HEK293 (cell line): ENCODE measurements at regions not wholly inside any gene's neighbourhood (a gene's known extent, or its start where the extent isn't known, plus 50 kb on each side); places are given as distances from the start of the nearest gene placed in this dataset.

ENCODE experiments used
- CTCF ChIA-PET: fragments of 350-600 bp; formaldehyde crosslinking; extraction: SDS; loops from one replicate; lab custom pipeline; 2021; ENCODE audit warnings: antibody characterized with exemption; lab: Yijun Ruan, JAX
- POLR2A ChIA-PET: fragments of 300-600 bp; formaldehyde crosslinking; extraction: SDS; loops from one replicate; lab custom pipeline; 2020; ENCODE audit warnings: antibody characterized with exemption, inconsistent platforms; lab: Yijun Ruan, JAX
- H3K27ac ChIP-seq: fragments of 200-500 bp; sonication (Bioruptor generic); 2 replicates; pipeline ENCODE4 v1.5.1; 2014; ENCODE audit warnings: low read depth, low read length, control low read depth, inconsistent platforms; ENCODE audit errors: extremely low read depth
- H3K36me3 ChIP-seq, 2 experiments: fragments of 200-500 bp in 1 of 2; sonication (Bioruptor generic) in 1 of 2; 1 replicate in 1 of 2; 2 replicates in 1 of 2; pipeline ENCODE4 v1.5.1; 2014 to 2017; ENCODE audit warnings: inconsistent platforms in 2 of 2, low read length in 2 of 2; ENCODE audit not compliant: control insufficient read depth in 2 of 2, insufficient read depth in 1 of 2
- H3K4me1 ChIP-seq: fragments of 200-500 bp; sonication (Bioruptor generic); 2 replicates; pipeline ENCODE4 v1.5.1; 2014; ENCODE audit warnings: mild to moderate bottlenecking, low read length, inconsistent platforms; ENCODE audit not compliant: control insufficient read depth, insufficient read depth
- H3K4me3 ChIP-seq: 2 replicates; pipeline ENCODE4 v1.5.1; 2011; ENCODE audit warnings: low read depth, mild to moderate bottlenecking, control low read depth, low read length, moderate library complexity
- H3K9me3 ChIP-seq: fragments of 200-500 bp; sonication (Bioruptor generic); 2 replicates; pipeline ENCODE4 v1.5.1; 2014; ENCODE audit warnings: low read depth, low read length, inconsistent platforms; ENCODE audit not compliant: control insufficient read depth, insufficient read depth
- GLI2 ChIP-seq: fragments of 450-650 bp; formaldehyde crosslinking; IDR thresholded peaks from 2 replicates; pipeline ENCODE4; 2017; ENCODE audit warnings: missing biosample characterization, missing genetic modification characterization, low read depth, borderline replicate concordance
- SP7 ChIP-seq: fragments of 450-650 bp; formaldehyde crosslinking; IDR thresholded peaks from 2 replicates; pipeline ENCODE4 v1.5.1; 2016; ENCODE audit warnings: missing biosample characterization, missing genetic modification characterization
- ZNF157 ChIP-seq: fragments of 450-650 bp; formaldehyde crosslinking; IDR thresholded peaks from 2 replicates; pipeline ENCODE4 v1.5.1; 2016; ENCODE audit warnings: missing biosample characterization, missing genetic modification characterization
- ZNF19 ChIP-seq: fragments of 450-650 bp; formaldehyde crosslinking; IDR thresholded peaks from 2 replicates; pipeline ENCODE4; 2016; ENCODE audit warnings: missing biosample characterization, missing genetic modification characterization, low read depth
- ZNF2 ChIP-seq: fragments of 450-650 bp; formaldehyde crosslinking; IDR thresholded peaks from 2 replicates; pipeline ENCODE4 v1.5.1; 2016; ENCODE audit warnings: missing biosample characterization, missing genetic modification characterization
- ZNF521 ChIP-seq: fragments of 450-650 bp; formaldehyde crosslinking; IDR thresholded peaks from 2 replicates; pipeline ENCODE4 v1.5.1; 2017; ENCODE audit warnings: missing biosample characterization, mild to moderate bottlenecking, missing genetic modification characterization
- ZNF544 ChIP-seq: fragments of 450-650 bp; formaldehyde crosslinking; IDR thresholded peaks from 2 replicates; pipeline ENCODE4 v1.5.0; 2017; ENCODE audit warnings: missing biosample characterization, missing genetic modification characterization
- ZNF571 ChIP-seq: fragments of 450-650 bp; formaldehyde crosslinking; IDR thresholded peaks from 2 replicates; pipeline ENCODE4 v1.5.0; 2017; ENCODE audit warnings: missing biosample characterization, missing genetic modification characterization
- ZNF624 ChIP-seq: fragments of 450-650 bp; formaldehyde crosslinking; IDR thresholded peaks from 2 replicates; pipeline ENCODE4 v1.5.1; 2017; ENCODE audit warnings: missing biosample characterization, missing genetic modification characterization
- ZNF658 ChIP-seq: fragments of 450-650 bp; formaldehyde crosslinking; IDR thresholded peaks from 2 replicates; pipeline ENCODE4; 2016; ENCODE audit warnings: missing biosample characterization, missing genetic modification characterization
- ZNF837 ChIP-seq: fragments of 450-650 bp; formaldehyde crosslinking; IDR thresholded peaks from 2 replicates; pipeline ENCODE4 v1.5.1; 2016; ENCODE audit warnings: missing biosample characterization, missing genetic modification characterization
- TF ChIP-seq, protein P1 (sequence below): fragments of 450-650 bp; formaldehyde crosslinking; IDR thresholded peaks from 2 replicates; pipeline ENCODE4 v1.5.1; 2016; ENCODE audit warnings: missing biosample characterization, missing genetic modification characterization
- TF ChIP-seq, protein P2 (sequence below): fragments of 450-650 bp; formaldehyde crosslinking; IDR thresholded peaks from 2 replicates; pipeline ENCODE4 v1.5.1; 2016; ENCODE audit warnings: missing biosample characterization, missing genetic modification characterization, borderline replicate concordance
- TF ChIP-seq, protein P3 (sequence below): fragments of 450-650 bp; formaldehyde crosslinking; IDR thresholded peaks from 2 replicates; pipeline ENCODE4; 2016; ENCODE audit warnings: missing biosample characterization, missing genetic modification characterization
- TF ChIP-seq, protein P4 (sequence below): IDR thresholded peaks from 2 replicates; pipeline ENCODE4 v1.6.1; 2011; ENCODE audit warnings: mild to moderate bottlenecking, low read depth, low read length, borderline replicate concordance
- TF ChIP-seq, protein P5 (sequence below): fragments of 450-650 bp; formaldehyde crosslinking; IDR thresholded peaks from 2 replicates; pipeline ENCODE4 v1.5.1; 2016; ENCODE audit warnings: missing biosample characterization, missing genetic modification characterization, low read depth
- TF ChIP-seq, protein P6 (sequence below): fragments of 450-650 bp; formaldehyde crosslinking; IDR thresholded peaks from 2 replicates; pipeline ENCODE4 v1.5.1; 2017; ENCODE audit warnings: missing biosample characterization, missing genetic modification characterization
- TF ChIP-seq, protein P7 (sequence below): fragments of 450-650 bp; formaldehyde crosslinking; IDR thresholded peaks from 2 replicates; pipeline ENCODE4 v1.5.1; 2016; ENCODE audit warnings: missing biosample characterization, missing genetic modification characterization

DNA sequence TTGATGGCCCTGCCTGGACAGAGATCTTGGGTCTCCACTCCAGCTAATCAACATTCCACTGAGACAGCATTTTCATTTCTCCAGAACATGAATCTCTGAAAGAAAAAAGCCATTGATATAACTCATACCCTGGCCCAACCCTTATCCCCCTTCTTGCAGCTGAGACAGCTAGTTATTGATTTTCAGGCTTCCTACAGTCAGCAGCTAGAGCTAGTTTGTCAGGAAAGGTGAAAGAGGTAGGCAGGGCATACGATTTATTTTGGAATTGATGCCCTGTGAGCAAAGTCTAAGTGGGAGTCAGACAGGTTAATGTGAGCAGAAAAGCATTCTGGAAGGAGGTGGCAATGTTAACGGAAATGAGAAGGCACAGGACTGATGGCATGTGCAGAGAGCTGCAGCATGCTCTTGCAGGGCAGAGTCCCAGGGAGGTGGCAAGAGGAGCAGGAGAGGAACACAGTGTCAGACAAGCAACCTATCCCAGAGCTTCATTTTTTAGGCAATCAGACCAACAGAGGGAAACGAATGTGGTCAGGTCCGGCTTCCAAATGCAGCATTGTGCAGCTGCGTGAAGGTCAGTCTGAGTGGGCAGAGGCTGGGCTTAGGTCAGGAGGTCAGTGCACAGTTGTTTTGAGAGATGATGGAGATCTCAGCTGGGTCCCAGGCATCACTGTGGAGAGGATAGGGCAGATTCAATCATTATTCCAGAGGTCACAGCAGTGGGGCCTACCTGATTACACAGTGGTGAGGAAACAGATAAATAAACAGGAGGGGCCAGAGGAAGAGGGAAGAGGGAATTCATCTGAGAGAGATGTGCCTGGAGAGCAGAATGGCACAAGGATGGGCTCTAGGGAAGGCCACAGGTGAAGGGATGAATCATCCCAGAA lies 134.8 kb downstream of the CMPK2 start:
- ChIA-PET CTCF (interaction anchor here (0.7 kb wide), 1 partner anchor 332 kb away, joined by 3 read pairs; no protein-coding TSS in a partner anchor), POLR2A (no interaction called here)
- no peak overlapping the region for H3K27ac ChIP-seq
- H3K9me3 ChIP-seq = no peaks in the 10 kb centered on the region
- H3K36me3 ChIP-seq = no peaks in the 10 kb centered on the region
- no peak overlapping the region for H3K4me3 ChIP-seq
- TF ChIP-seq ZNF624 (tag by site-specific recombination) = no peak
- TF ChIP-seq ZNF521 (tag by site-specific recombination) = no peak
- H3K4me1 ChIP-seq = no peaks in the 10 kb centered on the region

DNA sequence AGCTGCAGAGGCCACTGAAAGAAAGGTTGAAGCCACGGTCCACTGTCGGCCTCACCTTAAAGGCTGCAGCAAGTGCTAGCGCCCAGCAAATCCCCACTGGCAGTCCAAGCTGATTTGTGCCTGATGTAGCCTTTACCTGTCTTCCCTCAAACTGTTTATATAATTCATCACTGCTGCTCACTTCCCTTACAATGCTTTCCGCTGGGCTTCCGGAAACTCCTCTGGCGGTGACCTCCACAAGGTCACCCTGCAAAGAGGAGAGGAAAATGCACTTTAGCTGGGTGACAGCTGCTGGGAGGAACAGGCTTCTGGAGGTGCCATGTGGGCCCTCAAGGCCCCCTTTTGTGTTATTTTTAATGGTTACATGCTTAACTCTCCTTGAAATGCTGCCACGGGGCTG lies 126.2 kb downstream of the CMPK2 start:
- Histone ChIP-seq H3K4me3 (no peak overlapping the region), H3K9me3 (no peaks in the 10 kb centered on the region), H3K4me1 (no peaks in the 10 kb centered on the region), H3K36me3 (no peaks in the 10 kb centered on the region), H3K27ac (no peak overlapping the region)
- ChIA-PET CTCF (no interaction called here), POLR2A (no interaction called here)
- no peak for TF ChIP-seq ZNF837 (tag by site-specific recombination)
- TF ChIP-seq, protein P1, sequence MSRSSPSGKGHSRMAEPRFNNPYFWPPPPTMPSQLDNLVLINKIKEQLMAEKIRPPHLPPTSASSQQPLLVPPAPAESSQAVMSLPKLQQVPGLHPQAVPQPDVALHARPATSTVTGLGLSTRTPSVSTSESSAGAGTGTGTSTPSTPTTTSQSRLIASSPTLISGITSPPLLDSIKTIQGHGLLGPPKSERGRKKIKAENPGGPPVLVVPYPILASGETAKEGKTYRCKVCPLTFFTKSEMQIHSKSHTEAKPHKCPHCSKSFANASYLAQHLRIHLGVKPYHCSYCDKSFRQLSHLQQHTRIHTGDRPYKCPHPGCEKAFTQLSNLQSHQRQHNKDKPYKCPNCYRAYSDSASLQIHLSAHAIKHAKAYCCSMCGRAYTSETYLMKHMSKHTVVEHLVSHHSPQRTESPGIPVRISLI (tag by site-specific recombination) = no peak
- TF ChIP-seq ZNF2 (tag by site-specific recombination) = no peak
- TF ChIP-seq, protein P2, sequence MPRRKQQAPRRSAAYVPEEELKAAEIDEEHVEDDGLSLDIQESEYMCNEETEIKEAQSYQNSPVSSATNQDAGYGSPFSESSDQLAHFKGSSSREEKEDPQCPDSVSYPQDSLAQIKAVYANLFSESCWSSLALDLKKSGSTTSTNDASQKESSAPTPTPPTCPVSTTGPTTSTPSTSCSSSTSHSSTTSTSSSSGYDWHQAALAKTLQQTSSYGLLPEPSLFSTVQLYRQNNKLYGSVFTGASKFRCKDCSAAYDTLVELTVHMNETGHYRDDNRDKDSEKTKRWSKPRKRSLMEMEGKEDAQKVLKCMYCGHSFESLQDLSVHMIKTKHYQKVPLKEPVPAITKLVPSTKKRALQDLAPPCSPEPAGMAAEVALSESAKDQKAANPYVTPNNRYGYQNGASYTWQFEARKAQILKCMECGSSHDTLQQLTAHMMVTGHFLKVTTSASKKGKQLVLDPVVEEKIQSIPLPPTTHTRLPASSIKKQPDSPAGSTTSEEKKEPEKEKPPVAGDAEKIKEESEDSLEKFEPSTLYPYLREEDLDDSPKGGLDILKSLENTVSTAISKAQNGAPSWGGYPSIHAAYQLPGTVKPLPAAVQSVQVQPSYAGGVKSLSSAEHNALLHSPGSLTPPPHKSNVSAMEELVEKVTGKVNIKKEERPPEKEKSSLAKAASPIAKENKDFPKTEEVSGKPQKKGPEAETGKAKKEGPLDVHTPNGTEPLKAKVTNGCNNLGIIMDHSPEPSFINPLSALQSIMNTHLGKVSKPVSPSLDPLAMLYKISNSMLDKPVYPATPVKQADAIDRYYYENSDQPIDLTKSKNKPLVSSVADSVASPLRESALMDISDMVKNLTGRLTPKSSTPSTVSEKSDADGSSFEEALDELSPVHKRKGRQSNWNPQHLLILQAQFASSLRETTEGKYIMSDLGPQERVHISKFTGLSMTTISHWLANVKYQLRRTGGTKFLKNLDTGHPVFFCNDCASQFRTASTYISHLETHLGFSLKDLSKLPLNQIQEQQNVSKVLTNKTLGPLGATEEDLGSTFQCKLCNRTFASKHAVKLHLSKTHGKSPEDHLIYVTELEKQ (tag by site-specific recombination) = no peak
- TF ChIP-seq, protein P3, sequence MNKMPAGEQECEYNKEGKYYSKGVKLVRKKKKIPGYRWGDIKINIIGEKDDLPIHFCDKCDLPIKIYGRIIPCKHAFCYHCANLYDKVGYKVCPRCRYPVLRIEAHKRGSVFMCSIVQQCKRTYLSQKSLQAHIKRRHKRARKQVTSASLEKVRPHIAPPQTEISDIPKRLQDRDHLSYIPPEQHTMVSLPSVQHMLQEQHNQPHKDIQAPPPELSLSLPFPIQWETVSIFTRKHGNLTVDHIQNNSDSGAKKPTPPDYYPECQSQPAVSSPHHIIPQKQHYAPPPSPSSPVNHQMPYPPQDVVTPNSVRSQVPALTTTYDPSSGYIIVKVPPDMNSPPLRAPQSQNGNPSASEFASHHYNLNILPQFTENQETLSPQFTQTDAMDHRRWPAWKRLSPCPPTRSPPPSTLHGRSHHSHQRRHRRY (tag by site-specific recombination) = no peak
- no peak for TF ChIP-seq GLI2 (tag by site-specific recombination)
- TF ChIP-seq ZNF544 (tag by site-specific recombination) = no peak

DNA sequence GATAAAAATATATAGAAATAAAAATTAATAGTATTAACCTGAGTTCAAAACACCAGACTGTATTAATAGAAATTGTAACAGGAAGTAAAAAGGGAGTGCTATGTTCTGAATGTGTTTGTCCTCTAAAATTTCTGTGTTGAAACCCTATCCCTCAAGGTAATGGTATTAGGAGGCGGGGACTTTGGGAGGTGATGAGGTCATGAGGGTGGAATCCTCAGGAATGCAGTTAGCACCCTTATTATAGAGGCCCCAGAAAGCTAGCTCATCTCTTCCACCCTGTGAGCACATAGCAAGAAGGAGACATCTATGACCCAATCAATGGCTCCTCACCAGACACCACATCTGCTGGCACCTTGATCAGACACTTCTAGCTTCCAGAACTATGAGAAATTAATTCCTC lies 124.5 kb downstream of the CMPK2 start:
- Histone ChIP-seq H3K4me3 (no peak overlapping the region), H3K27ac (no peak overlapping the region), H3K9me3 (no peaks in the 10 kb centered on the region), H3K36me3 (no peaks in the 10 kb centered on the region), H3K4me1 (no peaks in the 10 kb centered on the region)
- ChIA-PET POLR2A (interaction anchor here (0.7 kb wide), 1 partner anchor 384 kb away, joined by 3 read pairs; no protein-coding TSS in a partner anchor), CTCF (no interaction called here)
- TF ChIP-seq ZNF157 (no peak), ZNF837 (tag by site-specific recombination) (no peak), ZNF571 (no peak), ZNF658 (no peak), ZNF19 (no peak), SP7 (tag by site-specific recombination) (no peak)
- TF ChIP-seq, protein P4, sequence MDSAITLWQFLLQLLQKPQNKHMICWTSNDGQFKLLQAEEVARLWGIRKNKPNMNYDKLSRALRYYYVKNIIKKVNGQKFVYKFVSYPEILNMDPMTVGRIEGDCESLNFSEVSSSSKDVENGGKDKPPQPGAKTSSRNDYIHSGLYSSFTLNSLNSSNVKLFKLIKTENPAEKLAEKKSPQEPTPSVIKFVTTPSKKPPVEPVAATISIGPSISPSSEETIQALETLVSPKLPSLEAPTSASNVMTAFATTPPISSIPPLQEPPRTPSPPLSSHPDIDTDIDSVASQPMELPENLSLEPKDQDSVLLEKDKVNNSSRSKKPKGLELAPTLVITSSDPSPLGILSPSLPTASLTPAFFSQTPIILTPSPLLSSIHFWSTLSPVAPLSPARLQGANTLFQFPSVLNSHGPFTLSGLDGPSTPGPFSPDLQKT = no peak
- TF ChIP-seq, protein P5, sequence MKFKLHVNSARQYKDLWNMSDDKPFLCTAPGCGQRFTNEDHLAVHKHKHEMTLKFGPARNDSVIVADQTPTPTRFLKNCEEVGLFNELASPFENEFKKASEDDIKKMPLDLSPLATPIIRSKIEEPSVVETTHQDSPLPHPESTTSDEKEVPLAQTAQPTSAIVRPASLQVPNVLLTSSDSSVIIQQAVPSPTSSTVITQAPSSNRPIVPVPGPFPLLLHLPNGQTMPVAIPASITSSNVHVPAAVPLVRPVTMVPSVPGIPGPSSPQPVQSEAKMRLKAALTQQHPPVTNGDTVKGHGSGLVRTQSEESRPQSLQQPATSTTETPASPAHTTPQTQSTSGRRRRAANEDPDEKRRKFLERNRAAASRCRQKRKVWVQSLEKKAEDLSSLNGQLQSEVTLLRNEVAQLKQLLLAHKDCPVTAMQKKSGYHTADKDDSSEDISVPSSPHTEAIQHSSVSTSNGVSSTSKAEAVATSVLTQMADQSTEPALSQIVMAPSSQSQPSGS (tag by site-specific recombination) = no peak
- TF ChIP-seq, protein P6, sequence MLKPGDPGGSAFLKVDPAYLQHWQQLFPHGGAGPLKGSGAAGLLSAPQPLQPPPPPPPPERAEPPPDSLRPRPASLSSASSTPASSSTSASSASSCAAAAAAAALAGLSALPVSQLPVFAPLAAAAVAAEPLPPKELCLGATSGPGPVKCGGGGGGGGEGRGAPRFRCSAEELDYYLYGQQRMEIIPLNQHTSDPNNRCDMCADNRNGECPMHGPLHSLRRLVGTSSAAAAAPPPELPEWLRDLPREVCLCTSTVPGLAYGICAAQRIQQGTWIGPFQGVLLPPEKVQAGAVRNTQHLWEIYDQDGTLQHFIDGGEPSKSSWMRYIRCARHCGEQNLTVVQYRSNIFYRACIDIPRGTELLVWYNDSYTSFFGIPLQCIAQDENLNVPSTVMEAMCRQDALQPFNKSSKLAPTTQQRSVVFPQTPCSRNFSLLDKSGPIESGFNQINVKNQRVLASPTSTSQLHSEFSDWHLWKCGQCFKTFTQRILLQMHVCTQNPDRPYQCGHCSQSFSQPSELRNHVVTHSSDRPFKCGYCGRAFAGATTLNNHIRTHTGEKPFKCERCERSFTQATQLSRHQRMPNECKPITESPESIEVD (tag by site-specific recombination) = no peak
- TF ChIP-seq, protein P7, sequence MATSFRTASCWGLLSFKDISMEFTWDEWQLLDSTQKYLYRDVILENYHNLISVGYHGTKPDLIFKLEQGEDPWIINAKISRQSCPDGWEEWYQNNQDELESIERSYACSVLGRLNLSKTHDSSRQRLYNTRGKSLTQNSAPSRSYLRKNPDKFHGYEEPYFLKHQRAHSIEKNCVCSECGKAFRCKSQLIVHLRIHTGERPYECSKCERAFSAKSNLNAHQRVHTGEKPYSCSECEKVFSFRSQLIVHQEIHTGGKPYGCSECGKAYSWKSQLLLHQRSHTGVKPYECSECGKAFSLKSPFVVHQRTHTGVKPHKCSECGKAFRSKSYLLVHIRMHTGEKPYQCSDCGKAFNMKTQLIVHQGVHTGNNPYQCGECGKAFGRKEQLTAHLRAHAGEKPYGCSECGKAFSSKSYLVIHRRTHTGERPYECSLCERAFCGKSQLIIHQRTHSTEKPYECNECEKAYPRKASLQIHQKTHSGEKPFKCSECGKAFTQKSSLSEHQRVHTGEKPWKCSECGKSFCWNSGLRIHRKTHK (tag by site-specific recombination) = no peak
